AG09309 (cell line): ENCODE measurements at regions not wholly inside any gene's neighbourhood (a gene's known extent, or its start where the extent isn't known, plus 50 kb on each side); places are given as distances from the start of the nearest gene placed in this dataset.
"Not testable (repeated sequence)": the region's sequence is repeated elsewhere in the genome, so short reads cannot be mapped to it uniquely, and the experiment has no call there.

Experiments
- DNase-seq: peaks from one replicate; pipeline ENCODE4 v3.0.0-alpha.2; 2010; ENCODE audit warnings: low read depth
- H3K4me3 ChIP-seq: 2 replicates; pipeline ENCODE4 v1.5.1; 2011; ENCODE audit warnings: mild to moderate bottlenecking, low read depth, low read length, moderate library complexity; ENCODE audit not compliant: control insufficient read depth
- TF ChIP-seq, protein P1 (sequence below): IDR thresholded peaks from 2 replicates; pipeline ENCODE4 v1.5.1; 2011; ENCODE audit warnings: mild to moderate bottlenecking, low read depth, low read length, inconsistent platforms; ENCODE audit not compliant: insufficient read depth, control insufficient read depth; ENCODE audit errors: missing control alignments

DNA sequence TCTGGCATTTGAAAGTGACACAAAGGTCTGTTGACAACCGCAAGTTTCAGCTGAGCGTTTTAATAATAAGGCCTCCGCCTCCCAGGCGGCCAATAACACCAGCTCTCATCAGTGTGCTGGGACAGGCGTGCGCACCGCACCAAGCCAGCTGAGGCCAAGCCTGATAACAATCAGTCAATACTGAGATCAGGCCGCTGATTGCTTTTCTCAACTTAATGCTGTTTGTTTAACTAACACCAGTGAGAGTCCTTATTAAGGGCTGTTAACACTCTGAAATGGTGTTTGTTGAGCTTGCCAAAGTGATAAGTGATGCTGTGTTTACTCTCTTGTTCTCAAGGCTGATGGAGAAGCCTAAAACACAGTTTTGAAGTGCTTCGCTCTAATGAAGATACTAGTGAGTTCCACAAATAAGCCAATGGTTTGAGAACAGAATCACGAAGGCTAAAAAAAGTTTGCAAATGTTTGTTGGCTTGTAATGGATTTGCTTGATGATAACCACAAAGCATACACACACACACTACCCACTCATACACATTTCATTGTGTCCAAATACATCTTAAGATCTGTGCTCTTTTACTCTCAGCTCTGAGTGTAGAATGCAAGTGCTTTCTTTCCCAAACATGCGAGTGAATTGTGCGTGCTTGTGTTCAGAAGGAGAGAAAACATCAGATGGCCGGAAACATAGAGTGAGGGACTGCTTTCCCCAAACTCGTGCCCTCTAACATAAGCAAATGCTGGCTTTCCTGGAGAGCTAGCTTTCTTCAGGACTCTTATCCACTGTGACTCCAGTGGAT lies 330.4 kb upstream of the KLF4 start:
- TF ChIP-seq, protein P1, sequence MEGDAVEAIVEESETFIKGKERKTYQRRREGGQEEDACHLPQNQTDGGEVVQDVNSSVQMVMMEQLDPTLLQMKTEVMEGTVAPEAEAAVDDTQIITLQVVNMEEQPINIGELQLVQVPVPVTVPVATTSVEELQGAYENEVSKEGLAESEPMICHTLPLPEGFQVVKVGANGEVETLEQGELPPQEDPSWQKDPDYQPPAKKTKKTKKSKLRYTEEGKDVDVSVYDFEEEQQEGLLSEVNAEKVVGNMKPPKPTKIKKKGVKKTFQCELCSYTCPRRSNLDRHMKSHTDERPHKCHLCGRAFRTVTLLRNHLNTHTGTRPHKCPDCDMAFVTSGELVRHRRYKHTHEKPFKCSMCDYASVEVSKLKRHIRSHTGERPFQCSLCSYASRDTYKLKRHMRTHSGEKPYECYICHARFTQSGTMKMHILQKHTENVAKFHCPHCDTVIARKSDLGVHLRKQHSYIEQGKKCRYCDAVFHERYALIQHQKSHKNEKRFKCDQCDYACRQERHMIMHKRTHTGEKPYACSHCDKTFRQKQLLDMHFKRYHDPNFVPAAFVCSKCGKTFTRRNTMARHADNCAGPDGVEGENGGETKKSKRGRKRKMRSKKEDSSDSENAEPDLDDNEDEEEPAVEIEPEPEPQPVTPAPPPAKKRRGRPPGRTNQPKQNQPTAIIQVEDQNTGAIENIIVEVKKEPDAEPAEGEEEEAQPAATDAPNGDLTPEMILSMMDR = no peak
- no peak for DNase-seq
- no peak overlapping the region for H3K4me3 ChIP-seq

DNA sequence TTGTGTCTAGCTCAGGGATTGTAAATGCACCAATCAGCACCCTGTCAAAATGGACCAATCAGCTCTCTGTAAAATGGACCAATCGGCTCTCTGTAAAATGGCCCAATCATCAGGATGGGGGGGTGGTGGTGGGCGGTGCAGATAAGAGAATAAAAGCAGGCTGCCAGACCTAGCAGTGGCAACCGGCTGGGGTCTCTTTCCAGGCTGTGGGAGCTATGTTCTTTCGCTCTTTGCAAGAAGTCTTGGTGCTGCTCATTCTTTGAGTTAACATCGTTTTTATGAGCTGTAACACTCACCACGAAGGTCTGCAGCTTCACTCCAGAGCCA lies 328.9 kb upstream of the KLF4 start:
- not testable (repeated sequence) for H3K4me3 ChIP-seq, DNase-seq

DNA sequence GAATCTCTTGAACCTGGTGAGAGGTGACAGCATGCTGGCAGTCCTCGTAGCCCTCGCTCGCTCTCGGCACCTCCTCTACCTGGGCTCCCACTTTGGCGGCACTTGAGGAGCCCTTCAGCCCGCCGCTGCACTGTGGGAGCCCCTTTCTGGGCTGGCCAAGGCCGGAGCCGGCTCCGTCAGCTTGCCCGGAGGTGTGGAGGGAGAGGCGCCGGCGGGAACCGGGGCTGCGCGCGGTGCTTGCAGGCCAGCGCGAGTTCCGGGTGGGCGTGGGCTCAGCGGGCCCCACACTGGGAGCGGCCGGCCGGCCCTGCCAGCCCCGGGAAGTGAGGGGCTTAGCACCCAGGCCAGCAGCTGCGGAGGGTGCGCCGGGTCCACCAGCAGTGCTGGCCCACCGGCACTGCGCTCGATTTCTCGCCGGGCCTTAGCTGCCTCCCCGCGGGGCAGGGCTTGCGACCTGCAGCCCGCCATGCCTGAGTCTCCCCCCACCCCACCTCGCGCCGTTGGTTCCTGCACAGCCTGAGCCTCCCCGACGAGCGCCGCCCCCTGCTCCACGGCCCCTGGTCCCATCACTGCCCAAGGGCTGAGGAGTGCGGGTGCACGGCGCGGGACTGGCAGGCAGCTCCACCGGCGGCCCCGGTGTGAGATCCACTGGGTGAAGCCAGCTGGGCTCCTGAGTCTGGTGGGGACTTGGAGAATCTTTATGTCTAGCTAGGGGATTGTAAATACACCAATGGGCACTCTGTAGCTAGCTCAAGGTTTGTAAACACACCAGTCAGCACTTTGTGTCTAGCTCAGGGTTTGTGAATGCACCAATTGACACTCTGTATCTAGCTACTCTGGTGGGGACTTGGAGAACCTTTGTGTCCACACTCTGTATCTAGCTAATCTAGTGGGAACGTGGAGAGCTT lies 328.3 kb upstream of the KLF4 start:
- not testable (repeated sequence) for DNase-seq, H3K4me3 ChIP-seq

DNA sequence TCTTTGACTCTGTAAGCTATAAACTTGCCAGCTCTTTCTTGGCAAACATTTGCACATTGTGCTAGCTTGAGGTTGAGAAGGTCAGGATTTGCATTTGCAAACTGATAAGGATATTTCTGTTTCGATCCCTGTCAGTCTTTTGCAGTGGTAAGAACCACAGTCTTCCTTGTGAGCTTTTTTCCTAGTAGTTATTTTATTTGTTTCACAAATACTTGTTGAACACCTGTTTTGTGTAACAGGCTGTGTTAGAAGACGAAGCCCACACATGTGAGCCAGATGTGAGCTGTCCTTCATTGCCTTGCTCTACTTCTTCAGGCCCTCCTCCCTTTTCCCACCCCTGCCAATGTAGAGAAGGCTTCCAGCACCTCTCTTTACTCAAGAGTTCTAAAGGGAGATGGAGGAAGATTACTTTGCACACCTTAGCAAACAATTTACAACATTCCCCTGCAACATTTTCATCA lies 327.0 kb upstream of the KLF4 start:
- no peak overlapping the region for H3K4me3 ChIP-seq
- TF ChIP-seq, protein P1 = no peak
- DNase-seq = no peak

DNA sequence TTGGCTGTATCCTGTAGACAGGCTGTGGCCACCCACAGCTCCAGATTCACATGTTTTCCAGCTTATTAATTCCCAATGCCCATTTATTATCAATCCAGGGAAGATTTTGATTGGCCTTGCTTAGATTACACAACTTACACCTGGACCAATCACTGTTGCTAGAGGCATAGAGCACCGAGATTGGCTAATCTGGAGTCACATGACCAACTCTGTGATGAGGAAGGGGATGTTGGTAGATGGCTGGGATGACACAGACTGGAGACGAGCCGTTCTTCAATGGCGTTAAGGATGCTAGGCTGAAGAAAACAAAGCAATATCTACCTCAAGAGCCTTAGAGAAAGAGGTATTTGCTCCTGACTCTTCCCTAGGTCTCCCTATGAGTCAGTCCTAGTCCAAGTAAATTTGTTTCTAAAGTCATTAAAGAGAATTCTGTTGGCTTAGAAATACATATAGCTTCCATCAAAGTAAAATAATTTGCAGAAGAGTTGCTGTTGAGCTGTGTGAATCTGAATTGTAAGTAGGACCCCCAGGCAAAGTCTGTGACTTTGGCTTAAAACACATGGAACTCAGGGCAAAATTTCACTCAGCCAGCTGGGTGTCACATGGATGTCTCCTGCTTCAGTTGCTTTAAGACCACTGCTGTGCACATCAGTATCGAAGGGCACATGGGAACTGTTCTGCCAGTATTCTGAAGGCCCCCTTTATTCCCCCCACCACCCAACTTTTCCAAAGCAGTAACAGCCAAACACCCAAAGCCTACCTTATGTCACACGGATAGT lies 326.4 kb upstream of the KLF4 start:
- no peak for DNase-seq
- H3K4me3 ChIP-seq = no peak overlapping the region
- TF ChIP-seq, protein P1 = no peak

DNA sequence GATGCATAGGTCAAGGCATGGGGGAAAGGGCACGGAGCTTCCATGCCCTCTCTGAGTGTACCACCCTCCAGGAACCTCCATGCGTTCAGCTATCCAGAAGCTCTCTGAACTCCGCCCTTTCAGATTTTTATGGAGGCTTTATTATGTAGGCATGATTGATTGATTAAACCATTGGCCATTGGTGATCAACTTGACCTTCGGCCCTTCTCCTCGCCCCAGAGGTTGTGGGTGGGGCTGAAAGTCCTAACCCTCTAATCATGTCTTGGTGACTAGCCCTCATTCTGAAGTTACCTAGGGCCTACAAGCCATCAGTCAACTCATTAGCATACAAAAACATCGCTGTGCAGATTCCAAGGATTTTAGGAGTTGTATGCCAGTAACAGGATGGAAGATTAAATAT lies 323.7 kb upstream of the KLF4 start:
- no peak overlapping the region for H3K4me3 ChIP-seq
- no peak for DNase-seq
- TF ChIP-seq, protein P1 = no peak

DNA sequence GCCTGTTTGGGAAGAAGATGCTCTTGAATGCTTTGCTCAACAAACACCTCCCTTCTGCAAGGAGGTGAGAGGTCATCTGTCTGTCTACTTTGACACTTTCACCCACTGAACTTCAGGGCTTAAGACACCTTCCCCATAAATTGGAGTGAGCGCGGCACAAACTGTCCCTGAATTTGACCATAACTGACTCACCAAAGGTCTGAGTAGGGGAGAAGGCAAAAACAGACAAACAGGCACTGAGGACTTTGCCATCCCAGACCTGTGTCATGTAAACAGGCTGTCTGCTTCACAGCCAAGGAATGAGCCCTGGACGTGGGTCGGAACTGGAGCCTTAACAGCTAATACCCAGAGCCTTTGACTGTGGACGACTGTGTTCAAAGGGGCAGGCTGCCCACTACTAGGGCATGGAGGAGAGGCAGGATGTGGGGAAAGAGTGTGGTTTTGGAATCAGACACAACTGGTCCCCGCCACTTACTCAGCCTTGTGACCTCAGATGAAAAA lies 320.9 kb upstream of the KLF4 start:
- no peak for DNase-seq
- TF ChIP-seq, protein P1 = no peak
- no peak overlapping the region for H3K4me3 ChIP-seq
